ENCODE measurements at regions not wholly inside any gene's neighbourhood (a gene's known extent, or its start where the extent isn't known, plus 50 kb on each side); places are given as distances from the start of the nearest gene placed in this dataset.

GRCh38 chr3:177803500-177803899, 606.2 kb upstream of the TBL1XR1 start (continued):
- TF ChIP-seq RNF2 (IDR thresholded peaks at IDR 0.05; ENCODE audit: borderline replicate concordance, low read depth, low read length, missing control alignments, poor library complexity, severe bottlenecking) = no peak
